HG03045 (cell line): ENCODE measurements at regions not wholly inside any gene's neighbourhood (a gene's known extent, or its start where the extent isn't known, plus 50 kb on each side); places are given as distances from the start of the nearest gene placed in this dataset.
"Not testable (repeated sequence)": the region's sequence is repeated elsewhere in the genome, so short reads cannot be mapped to it uniquely, and the experiment has no call there.

Experiments
- ATAC-seq: cut with Tn5 transposase; IDR thresholded peaks from one replicate; pipeline ENCODE4 v1.9.1; 2021; ENCODE audit warnings: mild to moderate bottlenecking, moderate library complexity; ENCODE audit not compliant: unreplicated experiment

DNA sequence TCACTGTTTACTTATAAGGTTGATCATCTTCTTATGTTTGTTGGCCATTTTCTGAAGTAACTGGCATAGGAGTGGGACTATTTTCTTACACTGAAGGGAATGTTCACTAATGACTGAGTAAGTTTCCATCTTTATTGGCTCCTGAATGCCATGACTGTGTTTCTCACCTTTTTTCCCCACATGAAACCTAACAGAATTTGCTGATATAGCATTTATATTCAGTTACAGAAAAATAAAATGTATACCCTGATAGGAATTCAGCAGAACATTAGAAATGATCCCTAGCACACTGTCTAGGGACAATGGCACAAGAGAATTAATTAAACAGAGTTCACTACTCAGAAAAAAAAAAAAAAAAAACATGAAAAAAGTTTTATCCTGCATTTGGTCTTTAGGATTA lies 1465.1 kb upstream of the C9orf72 start:
- no peak for ATAC-seq

DNA sequence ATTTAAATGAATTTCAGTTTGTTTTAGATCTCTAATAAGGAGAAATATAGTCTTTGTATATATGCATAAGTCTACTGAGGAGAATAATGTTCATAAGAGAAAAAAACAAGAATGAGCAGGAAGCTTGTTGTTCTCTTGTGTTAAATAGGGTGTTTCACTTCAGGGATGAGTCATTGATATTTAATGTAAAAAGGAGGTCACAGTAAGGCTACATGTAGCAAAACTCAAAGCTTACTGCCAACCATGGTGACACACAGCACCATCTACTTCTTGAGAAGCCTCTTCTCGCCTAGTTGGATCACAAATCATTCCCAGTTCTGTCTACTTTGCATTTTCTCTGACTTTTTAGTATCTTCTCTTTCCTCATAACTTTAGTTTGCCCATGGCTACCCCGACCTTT lies 1466.0 kb upstream of the C9orf72 start:
- ATAC-seq, result no peak

GRCh38 chr9:29043072-29043471 lies 1469.8 kb upstream of the C9orf72 start:
- ATAC-seq, result no peak

GRCh38 chr9:29044959-29045358 lies 1471.7 kb upstream of the C9orf72 start:
- no peak for ATAC-seq

- no peak for ATAC-seq
Observed at GRCh38 chr9:29060041-29060440, 1486.8 kb upstream of the C9orf72 start.

DNA sequence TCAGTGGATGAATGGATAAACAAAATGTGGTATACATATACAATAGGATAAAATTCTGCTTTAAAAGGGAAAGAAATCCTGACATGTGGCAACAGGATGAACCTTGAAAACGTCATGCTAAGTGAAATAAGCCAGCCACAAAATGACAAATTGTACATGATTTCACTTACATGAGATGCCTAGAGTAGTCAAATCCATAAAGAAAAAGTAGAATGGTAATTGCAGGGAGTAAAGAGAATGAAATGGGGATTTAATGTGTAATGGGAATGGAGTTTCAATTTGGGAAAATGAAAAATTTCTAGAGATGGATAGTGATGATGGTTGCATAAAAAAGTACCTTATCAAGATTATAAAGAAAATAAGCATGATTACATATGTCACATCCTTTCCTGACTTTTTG lies 1489.2 kb upstream of the C9orf72 start:
- no peak for ATAC-seq

- ATAC-seq, result no peak
Observed at GRCh38 chr9:29063031-29063430, 1489.8 kb upstream of the C9orf72 start.

GRCh38 chr9:29066141-29066640 lies 1492.9 kb upstream of the C9orf72 start:
- no peak for ATAC-seq

GRCh38 chr9:29068461-29068860 lies 1495.2 kb upstream of the C9orf72 start:
- ATAC-seq, result no peak

DNA sequence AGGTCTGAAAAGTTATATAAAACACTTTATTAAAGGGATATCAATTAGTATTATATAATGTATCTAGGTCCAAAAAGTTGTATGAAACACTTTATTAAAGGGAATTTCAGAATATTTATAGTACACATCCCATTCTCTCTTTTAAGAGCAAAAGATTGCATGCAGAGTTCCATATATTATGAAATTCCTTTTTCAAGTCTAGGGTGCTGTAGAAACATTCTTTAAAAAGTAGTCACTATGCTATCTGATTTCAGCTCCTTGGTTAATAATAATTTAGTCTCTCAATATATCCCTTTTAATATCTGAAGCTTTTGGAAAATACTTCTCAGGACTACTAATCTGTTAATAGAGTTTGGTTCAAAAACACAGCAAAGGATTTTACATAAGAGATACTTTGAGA lies 1496.1 kb upstream of the C9orf72 start:
- ATAC-seq, result no peak

DNA sequence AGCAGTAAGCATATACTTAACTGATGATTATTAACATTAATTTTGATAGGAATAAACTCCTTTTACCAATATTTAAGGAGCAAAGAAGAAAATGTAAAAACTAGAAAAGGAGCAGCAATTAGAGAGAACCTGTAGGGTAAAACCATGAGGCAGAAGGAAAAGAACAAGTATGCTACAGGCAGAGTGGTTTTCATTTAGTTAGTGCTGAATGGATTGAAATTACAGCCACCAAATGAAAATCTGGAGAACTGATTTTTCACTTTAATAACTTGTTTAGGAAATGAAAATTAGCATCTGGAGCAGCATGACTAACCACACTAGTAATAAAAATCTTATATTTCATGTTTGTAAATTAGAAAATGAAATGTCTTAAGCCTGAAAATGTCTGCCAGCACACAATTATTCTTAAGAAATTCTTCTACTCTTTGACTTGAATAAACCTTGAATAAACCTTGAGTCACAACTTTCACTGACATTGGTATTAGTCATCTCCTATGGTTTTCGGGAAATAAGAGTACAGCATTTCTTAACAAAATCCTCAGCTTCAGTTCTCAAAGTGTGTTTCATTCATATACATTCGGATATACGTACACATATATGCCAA lies 1504.9 kb upstream of the C9orf72 start:
- no peak for ATAC-seq

- ATAC-seq, result no peak
Observed at GRCh38 chr9:29100762-29101161, 1527.5 kb upstream of the C9orf72 start.

GRCh38 chr9:29104166-29104565 lies 1530.9 kb upstream of the C9orf72 start:
- not testable (repeated sequence) for ATAC-seq

GRCh38 chr9:29118555-29118954 lies 1545.3 kb upstream of the C9orf72 start:
- no peak for ATAC-seq

DNA sequence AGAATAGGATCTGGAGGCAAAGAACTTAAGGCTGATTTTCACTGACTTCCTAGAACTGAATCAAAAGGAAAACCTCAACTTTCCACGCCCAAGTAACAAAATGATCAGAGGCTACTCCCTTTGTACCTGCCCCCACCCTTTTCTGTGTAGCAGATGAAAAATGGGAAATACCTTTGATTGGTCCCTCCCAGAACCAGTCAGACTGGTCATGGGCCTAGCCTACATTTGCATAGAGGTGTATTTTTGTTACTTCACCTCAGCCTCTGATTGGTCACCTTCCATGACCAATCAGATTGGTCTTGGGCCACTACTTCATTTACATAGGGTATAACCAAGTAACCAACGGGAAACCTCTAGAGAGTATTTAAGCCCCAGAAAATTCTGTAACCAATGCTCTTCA lies 1553.5 kb upstream of the C9orf72 start:
- no peak for ATAC-seq

- ATAC-seq, result no peak
Observed at GRCh38 chr9:29129763-29130162, 1556.5 kb upstream of the C9orf72 start.

DNA sequence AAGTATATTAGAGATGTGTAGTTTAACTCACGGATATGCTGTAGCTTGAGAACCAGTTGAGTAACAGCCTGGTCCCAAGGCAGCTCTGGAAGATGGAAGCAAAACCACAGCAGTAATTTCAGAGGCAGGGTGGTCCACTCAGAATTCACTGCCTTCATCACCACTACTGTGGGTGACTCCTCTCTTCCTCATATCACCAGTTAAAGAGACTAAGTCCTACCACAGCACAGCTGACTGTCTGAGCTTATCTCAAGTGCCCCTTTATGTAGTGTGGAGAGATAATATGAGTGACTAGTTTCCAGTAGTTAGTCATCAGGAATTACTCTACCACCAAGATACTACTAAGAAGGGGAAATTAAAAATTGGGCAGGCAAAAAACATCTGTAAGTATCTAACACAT lies 1571.2 kb upstream of the C9orf72 start:
- no peak for ATAC-seq

DNA sequence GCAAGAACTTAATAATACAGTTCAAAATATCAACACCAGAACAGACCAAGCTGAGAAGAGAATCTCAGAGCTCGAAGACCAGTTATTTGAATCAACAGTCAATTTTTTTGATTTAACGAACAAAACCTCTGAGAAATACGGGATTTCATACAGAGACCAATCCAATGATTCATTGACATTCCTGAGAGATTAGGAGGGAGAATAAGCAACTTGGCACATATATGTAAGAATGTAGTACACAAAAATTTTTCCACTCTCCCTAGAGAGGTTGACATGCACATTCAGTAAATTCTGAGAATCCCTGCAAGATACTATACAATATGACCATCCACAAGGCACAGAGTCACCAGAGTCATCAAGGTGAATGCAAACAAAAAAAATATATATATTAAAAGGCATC lies 1577.3 kb upstream of the C9orf72 start:
- ATAC-seq, result no peak

DNA sequence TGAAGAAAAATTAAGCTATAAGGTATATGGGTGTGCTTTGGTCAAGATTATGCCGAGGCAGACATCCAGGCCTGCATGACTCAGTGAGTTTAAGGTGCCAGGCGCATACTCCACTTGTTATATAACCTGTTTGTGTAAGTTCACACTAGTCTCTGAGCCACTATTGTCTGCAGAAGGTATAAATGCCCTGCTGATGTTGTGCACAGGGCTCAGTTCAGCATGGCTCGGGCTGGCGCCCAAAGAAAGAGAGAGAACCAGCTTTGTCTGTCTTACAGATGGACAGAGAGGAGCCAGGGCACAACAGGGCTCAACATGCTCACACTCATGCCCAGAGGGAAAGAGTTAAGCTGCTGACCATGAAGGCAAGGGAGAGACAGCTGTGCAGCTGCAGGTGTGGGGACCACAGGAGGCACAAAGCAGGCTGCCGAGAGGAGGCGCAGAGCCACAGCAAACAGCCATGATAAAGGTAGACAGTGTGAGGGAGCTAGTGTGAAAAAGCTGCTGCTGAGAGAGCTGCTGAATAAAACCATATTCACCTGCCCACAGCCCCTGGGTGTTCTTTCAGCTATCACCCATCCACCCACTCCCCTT lies 1587.6 kb upstream of the C9orf72 start:
- ATAC-seq, result no peak

GRCh38 chr9:29174136-29174535 lies 1600.9 kb upstream of the C9orf72 start:
- ATAC-seq, result no peak

DNA sequence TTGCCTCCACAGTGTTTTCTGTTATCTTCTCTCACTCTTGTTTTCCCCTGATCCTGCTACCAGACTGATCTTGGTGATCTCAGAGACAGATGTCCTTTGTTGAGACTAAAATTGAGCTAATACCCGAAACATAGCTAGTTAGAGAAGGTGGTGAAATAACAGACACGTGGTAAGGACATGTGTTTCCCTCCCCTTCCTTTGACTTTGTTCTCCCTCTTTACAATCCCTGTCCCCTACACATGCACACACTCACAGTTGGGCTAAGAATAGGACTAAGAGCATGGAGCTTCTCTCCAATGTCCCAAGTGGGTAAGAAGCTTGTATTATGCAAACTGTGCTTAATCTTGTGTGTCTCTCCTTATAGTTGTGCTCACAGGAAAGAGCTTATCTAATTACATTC lies 1603.0 kb upstream of the C9orf72 start:
- ATAC-seq, result no peak

GRCh38 chr9:29176786-29177185 lies 1603.5 kb upstream of the C9orf72 start:
- no peak for ATAC-seq

DNA sequence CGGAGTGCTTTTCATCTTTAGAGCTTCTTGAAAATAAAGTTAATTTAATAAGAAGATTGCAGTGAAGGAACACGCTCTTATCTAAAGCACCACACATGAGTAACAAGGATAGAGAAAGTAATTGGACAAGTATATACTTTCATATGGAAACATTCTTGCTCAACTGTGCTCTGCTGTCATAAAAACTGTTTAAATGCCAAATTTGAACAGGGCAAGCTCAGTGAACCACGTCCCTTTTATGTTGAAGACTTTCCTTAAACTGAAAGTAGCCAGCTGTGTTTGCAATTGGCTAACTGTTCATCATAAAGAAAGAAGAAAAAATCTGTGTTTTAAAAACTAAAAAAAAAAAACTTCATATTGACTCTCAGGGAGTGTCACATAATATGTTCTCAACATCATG lies 1610.7 kb upstream of the C9orf72 start:
- no peak for ATAC-seq
